Mesenchymal stem cell (in vitro differentiated cells and primary cell): ENCODE measurements at regions not wholly inside any gene's neighbourhood (a gene's known extent, or its start where the extent isn't known, plus 50 kb on each side); places are given as distances from the start of the nearest gene placed in this dataset.
"Not testable (repeated sequence)": the region's sequence is repeated elsewhere in the genome, so short reads cannot be mapped to it uniquely, and the experiment has no call there.

Source experiments
- DNase-seq: peaks from one replicate; pipeline ENCODE4 v3.0.0-alpha.2; 2013
- H2AFZ ChIP-seq: one replicate; pipeline ENCODE4 v1.6.1; 2013; ENCODE audit warnings: low read depth, mild to moderate bottlenecking, control low read depth, inconsistent platforms, low read length, moderate library complexity
- H2AK5ac ChIP-seq: 2 replicates; pipeline ENCODE4 v1.6.1; 2013; ENCODE audit warnings: low read length, moderate library complexity, mild to moderate bottlenecking, inconsistent platforms; ENCODE audit not compliant: severe bottlenecking
- H2BK120ac ChIP-seq: one replicate; pipeline ENCODE4 v1.6.1; 2013; ENCODE audit warnings: low read depth, mild to moderate bottlenecking, inconsistent platforms, low read length, moderate library complexity
- H2BK12ac ChIP-seq, 2 experiments: one replicate each; pipeline ENCODE4 v1.6.1; 2013; ENCODE audit warnings: inconsistent platforms in 2 of 2, low read length in 2 of 2, mild to moderate bottlenecking in 2 of 2, moderate library complexity in 2 of 2, control low read depth in 1 of 2
- H2BK15ac ChIP-seq: one replicate; pipeline ENCODE4 v1.6.1; 2013; ENCODE audit warnings: mild to moderate bottlenecking, low read depth, inconsistent platforms; ENCODE audit not compliant: poor library complexity, severe bottlenecking
- H2BK5ac ChIP-seq: 2 replicates; pipeline ENCODE4 v1.6.1; 2013; ENCODE audit warnings: low read depth, mild to moderate bottlenecking, low read length, control low read depth, inconsistent platforms; ENCODE audit not compliant: poor library complexity, severe bottlenecking
- H3K14ac ChIP-seq, 2 experiments: one replicate each; pipeline ENCODE4 v1.6.1; 2013; ENCODE audit warnings: inconsistent platforms in 2 of 2, low read length in 2 of 2, control low read depth in 1 of 2, mild to moderate bottlenecking in 1 of 2, moderate library complexity in 1 of 2
- H3K18ac ChIP-seq, 2 experiments: one replicate each; pipeline ENCODE4 v1.6.1; 2013; ENCODE audit warnings: inconsistent platforms in 2 of 2, low read length in 2 of 2, control low read depth in 1 of 2, low read depth in 1 of 2, mild to moderate bottlenecking in 1 of 2
- H3K23ac ChIP-seq, 2 experiments: one replicate each; pipeline ENCODE4 v1.6.1; 2013; ENCODE audit warnings: inconsistent platforms in 2 of 2, low read length in 2 of 2, mild to moderate bottlenecking in 2 of 2, moderate library complexity in 2 of 2, control low read depth in 1 of 2
- H3K27ac ChIP-seq: 2 replicates; pipeline ENCODE4 v1.5.1; 2013; ENCODE audit warnings: mild to moderate bottlenecking, moderate library complexity, low read length, control low read depth, inconsistent platforms; ENCODE audit not compliant: poor library complexity, severe bottlenecking
- H3K27me3 ChIP-seq, 2 experiments: 2 replicates each; pipeline versions ENCODE4 v1.6.1 to v1.7.0; 2013; ENCODE audit warnings: low read length in 2 of 2, mild to moderate bottlenecking in 2 of 2, moderate library complexity in 2 of 2, control low read depth in 1 of 2, inconsistent platforms in 1 of 2; ENCODE audit not compliant: control insufficient read depth in 1 of 2, insufficient read depth in 1 of 2
- H3K36me3 ChIP-seq, 2 experiments: 2 replicates each; pipeline versions ENCODE4 v1.6.1 to v1.7.0; 2013; ENCODE audit warnings: low read length in 2 of 2, control low read depth in 1 of 2, inconsistent platforms in 1 of 2, low read depth in 1 of 2, mild to moderate bottlenecking in 1 of 2; ENCODE audit not compliant: insufficient read depth in 2 of 2, control insufficient read depth in 1 of 2
- H3K4ac ChIP-seq, 2 experiments: one replicate each; pipeline ENCODE4 v1.6.1; 2013; ENCODE audit warnings: inconsistent platforms in 2 of 2, low read length in 2 of 2, mild to moderate bottlenecking in 2 of 2, moderate library complexity in 2 of 2, control low read depth in 1 of 2, low read depth in 1 of 2
- H3K4me1 ChIP-seq: 2 replicates; pipeline ENCODE4 v1.6.1; 2013; ENCODE audit warnings: low read depth, low read length, control low read depth; ENCODE audit not compliant: control insufficient read depth, insufficient read depth
- H3K4me2 ChIP-seq: 2 replicates; pipeline ENCODE4 v1.6.1; 2013; ENCODE audit warnings: low read length, mild to moderate bottlenecking, inconsistent platforms; ENCODE audit not compliant: poor library complexity, severe bottlenecking
- H3K4me3 ChIP-seq, 2 experiments: 2 replicates each; pipeline versions ENCODE4 v1.5.1 to v1.7.0; 2013; ENCODE audit warnings: low read length in 2 of 2, mild to moderate bottlenecking in 2 of 2, control low read depth in 1 of 2, low read depth in 1 of 2; ENCODE audit not compliant: insufficient read depth in 1 of 2
- H3K79me1 ChIP-seq: replicated peaks from 2 replicates; pipeline ENCODE4 v1.6.1; 2013; ENCODE audit warnings: mild to moderate bottlenecking, control low read depth, low read length, inconsistent platforms; ENCODE audit not compliant: poor library complexity, severe bottlenecking
- H3K9ac ChIP-seq: 2 replicates; pipeline ENCODE4 v1.7.0; 2013; ENCODE audit warnings: mild to moderate bottlenecking, low read length, moderate library complexity
- H3K9me3 ChIP-seq: 2 replicates; pipeline ENCODE4 v1.7.0; 2013; ENCODE audit warnings: mild to moderate bottlenecking, low read length; ENCODE audit not compliant: control insufficient read depth
- H4K8ac ChIP-seq: one replicate; pipeline ENCODE4 v1.6.1; 2013; ENCODE audit warnings: inconsistent platforms, mild to moderate bottlenecking, low read length, moderate library complexity
- H4K91ac ChIP-seq: one replicate; pipeline ENCODE4 v1.6.1; 2013; ENCODE audit warnings: mild to moderate bottlenecking, low read length, inconsistent platforms
- WGBS: methylation state at CpG from one replicate; pipeline ENCODE4 v1.1.7; 2013; ENCODE audit warnings: mixed read lengths; 5-methylcytosine and 5-hydroxymethylcytosine counted together

DNA sequence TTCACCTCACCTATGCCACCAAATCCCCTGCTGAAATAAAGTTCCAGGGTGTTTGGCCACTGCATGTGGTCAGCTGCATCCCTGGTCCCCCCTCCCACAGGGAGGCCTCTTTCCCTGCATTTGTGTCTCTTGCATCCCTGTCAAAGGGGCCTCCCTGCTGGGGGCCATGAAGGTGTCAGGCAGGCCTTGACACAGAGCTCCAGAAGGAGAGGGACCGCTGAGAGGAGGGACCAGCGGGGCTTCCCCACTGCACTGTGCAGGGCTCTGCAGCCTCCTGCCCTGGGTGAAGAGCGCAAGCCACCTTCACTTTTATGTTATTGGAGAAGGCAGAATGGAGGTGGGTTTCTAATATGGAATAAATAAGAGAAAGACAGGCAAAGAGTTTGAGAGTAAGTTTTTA lies 230.2 kb downstream of the ANKRD30B start:
- no peak overlapping the region for H3K14ac ChIP-seq
- H3K9ac ChIP-seq = no peak overlapping the region
- no peak overlapping the region for H3K4ac ChIP-seq
- H2BK12ac ChIP-seq = no peak overlapping the region
- DNase-seq = no peak
- no peak overlapping the region for H2BK5ac ChIP-seq
- H3K18ac ChIP-seq = no peak overlapping the region
- no peak overlapping the region for H4K8ac ChIP-seq
- H3K36me3 ChIP-seq = no peaks in the 10 kb centered on the region
- no peak overlapping the region for H3K4me3 ChIP-seq
- no peak overlapping the region for H4K91ac ChIP-seq
- H2BK15ac ChIP-seq = no peak overlapping the region
- no peak overlapping the region for H3K4me2 ChIP-seq
- H3K27ac ChIP-seq = no peak overlapping the region
- WGBS = 71% methylated on average over 3 of the region's 3 CpGs
- no peaks in the 10 kb centered on the region for H3K27me3 ChIP-seq
- no peaks in the 10 kb centered on the region for H3K4me1 ChIP-seq
- H2BK120ac ChIP-seq = no peak overlapping the region
- H3K9me3 ChIP-seq = no peaks in the 10 kb centered on the region
- no peaks in the 10 kb centered on the region for H3K79me1 ChIP-seq
- no peak overlapping the region for H3K23ac ChIP-seq
- H2AFZ ChIP-seq = no peak overlapping the region
- no peak overlapping the region for H2AK5ac ChIP-seq

DNA sequence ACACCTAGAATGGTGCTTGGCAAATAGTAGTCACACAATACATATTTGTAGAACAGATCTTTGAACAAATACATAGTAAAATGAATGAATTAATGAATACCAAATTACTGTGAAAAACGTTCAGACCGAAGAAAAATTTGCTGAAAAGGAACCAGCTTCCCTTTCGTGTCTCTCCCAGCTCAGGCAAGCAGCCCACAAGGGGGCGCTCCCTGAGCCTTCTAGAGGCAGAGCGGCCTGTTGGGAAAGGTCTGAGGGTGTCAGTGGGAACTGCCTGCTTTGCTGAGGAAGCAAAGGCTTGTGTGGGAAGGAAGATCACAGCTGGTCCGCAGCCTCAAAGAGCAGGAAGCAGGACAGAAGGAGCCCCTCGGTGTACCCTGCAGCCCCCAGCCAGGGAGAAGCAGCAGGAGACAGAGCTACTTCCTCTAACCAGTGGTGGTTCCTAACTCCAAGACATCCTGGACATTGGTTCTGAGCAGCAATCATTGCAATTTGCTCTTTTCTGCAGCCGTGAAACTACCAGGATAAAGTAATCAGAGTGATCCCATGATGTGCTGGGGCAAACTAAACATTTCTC lies 231.1 kb downstream of the ANKRD30B start:
- no peak overlapping the region for H4K91ac ChIP-seq
- no peak overlapping the region for H3K4ac ChIP-seq
- H3K36me3 ChIP-seq = no peaks in the 10 kb centered on the region
- no peak overlapping the region for H3K4me2 ChIP-seq
- H3K9ac ChIP-seq = no peak overlapping the region
- no peak overlapping the region for H2BK5ac ChIP-seq
- H3K4me1 ChIP-seq = no peaks in the 10 kb centered on the region
- H2BK12ac ChIP-seq = no peak overlapping the region
- H2BK120ac ChIP-seq = no peak overlapping the region
- H3K79me1 ChIP-seq = no peaks in the 10 kb centered on the region
- no peak overlapping the region for H3K23ac ChIP-seq
- no peak overlapping the region for H3K18ac ChIP-seq
- H3K27me3 ChIP-seq = no peaks in the 10 kb centered on the region
- H3K9me3 ChIP-seq = no peaks in the 10 kb centered on the region
- no peak for DNase-seq
- no peak overlapping the region for H4K8ac ChIP-seq
- H3K27ac ChIP-seq = no peak overlapping the region
- H2AFZ ChIP-seq = no peak overlapping the region
- WGBS = 73% methylated on average over 8 of the region's 8 CpGs
- no peak overlapping the region for H2AK5ac ChIP-seq
- H3K14ac ChIP-seq = no peak overlapping the region
- H3K4me3 ChIP-seq = no peak overlapping the region
- H2BK15ac ChIP-seq = no peak overlapping the region

DNA sequence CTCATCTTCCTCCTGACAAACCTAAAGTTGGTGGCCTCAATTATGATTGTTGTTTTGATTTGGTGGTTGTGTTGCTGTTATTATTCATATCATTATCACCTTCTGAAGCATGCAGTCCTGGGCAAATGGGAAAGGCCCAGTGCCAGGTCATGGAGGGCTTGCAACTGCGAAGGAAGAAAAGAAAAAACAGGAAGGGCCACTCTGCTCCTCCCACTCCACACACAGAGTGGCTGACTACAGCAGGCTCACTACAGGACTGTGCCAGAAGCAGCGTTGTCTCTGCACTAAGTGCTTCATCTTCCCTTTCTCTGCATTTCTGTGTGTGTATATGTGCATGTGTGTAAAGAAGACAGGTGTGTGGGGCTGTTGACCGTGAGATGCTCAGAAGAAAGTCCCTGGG lies 231.9 kb downstream of the ANKRD30B start:
- Histone ChIP-seq H3K36me3 (no peaks in the 10 kb centered on the region), H2BK120ac (no peak overlapping the region), H3K27me3 (no peaks in the 10 kb centered on the region), H3K79me1 (no peaks in the 10 kb centered on the region), H3K9ac (no peak overlapping the region), H2BK12ac (no peak overlapping the region), H3K4ac (no peak overlapping the region), H3K4me1 (no peaks in the 10 kb centered on the region), H3K27ac (no peak overlapping the region), H2BK15ac (no peak overlapping the region), H3K23ac (no peak overlapping the region), H3K18ac (no peak overlapping the region), H3K14ac (no peak overlapping the region), H2AFZ (no peak overlapping the region), H2AK5ac (no peak overlapping the region), H3K4me2 (no peak overlapping the region), H3K9me3 (no peaks in the 10 kb centered on the region), H4K91ac (no peak overlapping the region), H3K4me3 (no peak overlapping the region), H4K8ac (no peak overlapping the region), H2BK5ac (no peak overlapping the region)
- DNase-seq = no peak
- whole genome bisulfite sequencing = 50% methylated on average over 1 of the region's 3 CpGs

DNA sequence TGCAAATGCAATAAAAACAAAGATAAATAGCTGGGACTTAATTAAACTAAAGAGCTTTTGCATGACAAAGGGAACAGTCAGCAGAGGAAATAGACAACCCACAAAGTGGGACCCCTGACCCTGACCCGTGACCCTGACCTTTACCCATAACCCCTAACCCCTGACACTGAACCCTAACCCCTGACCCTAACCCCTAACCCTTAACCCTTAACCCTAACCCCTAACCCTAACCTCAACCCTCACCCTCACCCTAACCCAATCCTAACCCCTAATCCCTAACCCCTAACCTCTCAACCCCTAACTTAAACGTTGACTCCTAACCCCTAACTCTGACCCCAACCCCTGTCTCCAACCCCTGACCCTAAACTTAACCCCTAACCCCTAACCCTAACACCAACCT lies 236.6 kb downstream of the ANKRD30B start:
- not testable (repeated sequence) for H3K18ac ChIP-seq, H2BK12ac ChIP-seq, H3K36me3 ChIP-seq, H3K27me3 ChIP-seq, H3K9ac ChIP-seq, H3K4me3 ChIP-seq, H2BK15ac ChIP-seq, DNase-seq, H2BK5ac ChIP-seq, H2BK120ac ChIP-seq, H3K14ac ChIP-seq, H4K8ac ChIP-seq, H3K4ac ChIP-seq, H3K79me1 ChIP-seq, H3K9me3 ChIP-seq, H2AK5ac ChIP-seq, H3K4me2 ChIP-seq, H3K4me1 ChIP-seq, H3K27ac ChIP-seq, H4K91ac ChIP-seq, H3K23ac ChIP-seq, H2AFZ ChIP-seq
- WGBS = 27% methylated on average over 1 of the region's 2 CpGs
